ENCODE measurements at regions not wholly inside any gene's neighbourhood (a gene's known extent, or its start where the extent isn't known, plus 50 kb on each side); places are given as distances from the start of the nearest gene placed in this dataset.

DNA sequence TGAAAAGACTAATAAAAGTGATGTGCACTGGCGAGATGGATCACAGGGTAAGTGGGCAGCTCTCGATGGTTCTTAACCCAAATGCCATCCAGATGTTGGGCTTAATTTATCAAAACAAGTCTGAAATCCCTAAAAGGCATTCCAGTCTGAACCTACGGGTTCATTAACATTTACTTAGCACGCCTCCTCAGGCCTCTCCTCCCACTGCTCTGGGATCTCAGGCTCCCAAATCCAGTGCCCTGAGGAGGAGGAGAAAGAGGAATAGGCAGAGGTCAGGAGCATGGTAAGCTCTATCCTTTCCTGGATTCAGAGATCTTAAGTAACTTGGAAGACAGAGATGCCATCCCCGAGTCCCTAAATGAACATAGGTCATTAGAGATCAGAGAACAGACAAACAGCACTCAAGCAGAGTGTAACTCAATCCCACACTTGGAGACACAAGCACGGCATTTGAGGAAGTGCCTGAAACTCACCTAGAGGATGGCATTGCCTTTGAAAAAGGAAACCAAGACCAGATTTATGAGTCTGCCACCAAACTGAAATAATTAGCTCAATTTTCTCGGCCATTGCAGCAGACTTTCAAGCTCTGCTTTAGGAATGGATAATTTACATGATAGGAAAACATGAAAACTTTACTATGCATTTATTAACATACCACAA, 140.9 kb downstream of the CXCL12 start:
- FAIRE-seq = no peak
- no peak overlapping the region for H2AK5ac ChIP-seq (ENCODE audit: low read depth, low read length)
- no peak overlapping the region for H2BK5ac ChIP-seq (ENCODE audit: low read depth, low read length)
- no peak overlapping the region for H3K56ac ChIP-seq (replicated peaks; ENCODE audit: insufficient read length, low read depth, low read length)
- no peak overlapping the region for H2BK15ac ChIP-seq (ENCODE audit: low read length)
- no peak overlapping the region for H3K27ac ChIP-seq (ENCODE audit: low read depth, low read length)
- TF ChIP-seq CEBPB (IDR thresholded peaks at IDR 0.05; ENCODE audit: low read depth, low read length) (no peak), CTBP2 (IDR thresholded peaks at IDR 0.05; ENCODE audit: borderline replicate concordance, insufficient read depth, insufficient read length, low read length) (no peak), JUN (IDR thresholded peaks at IDR 0.05; ENCODE audit: low read depth, low read length) (no peak), SP4 (IDR thresholded peaks at IDR 0.05; ENCODE audit: low read length) (no peak), GTF2F1 (IDR thresholded peaks at IDR 0.05; ENCODE audit: borderline replicate concordance, low read depth, low read length) (no peak), RBBP5 (IDR thresholded peaks at IDR 0.05; ENCODE audit: borderline replicate concordance, low read depth, low read length) (no peak), TCF12 (IDR thresholded peaks at IDR 0.05; ENCODE audit: low read depth, low read length) (no peak)
- TF ChIP-seq, protein P1, sequence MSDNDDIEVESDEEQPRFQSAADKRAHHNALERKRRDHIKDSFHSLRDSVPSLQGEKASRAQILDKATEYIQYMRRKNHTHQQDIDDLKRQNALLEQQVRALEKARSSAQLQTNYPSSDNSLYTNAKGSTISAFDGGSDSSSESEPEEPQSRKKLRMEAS (IDR thresholded peaks at IDR 0.05) = no peak
- peak overlapping the region; percentile 77; the same call in 1 of the 2 replicates for H2AFZ ChIP-seq (ENCODE audit: low read length)
- no peak overlapping the region for H3K18ac ChIP-seq (ENCODE audit: extremely low read depth, low read length)
- H2BK12ac ChIP-seq (ENCODE audit: low read depth, low read length) = 0 out of 2 replicates have a peak overlapping the region, but pooled peaks have one; percentile 21
- ChIA-PET CTCF (ENCODE audit: partially characterized antibody) (interaction anchor here (0.6 to 1.4 kb wide), 3 partner anchors 10 to 348 kb away, joined by 3 to 5 read pairs (median 5); no protein-coding TSS in a partner anchor), POLR2A (ENCODE audit: partially characterized antibody) (interaction anchor here (0.5 to 1.3 kb wide), 3 partner anchors 9 to 671 kb away, joined by 3 to 5 read pairs (median 3); no protein-coding TSS in a partner anchor)
- no peaks in the 10 kb centered on the region for H3K9me3 ChIP-seq (ENCODE audit: insufficient read depth in 2 of 2, low read depth in 1 of 2, low read length in 1 of 2)
- no peak overlapping the region for H3K4me2 ChIP-seq (ENCODE audit: insufficient read depth in 1 of 2, low read depth in 2 of 2, low read length in 2 of 2)
- H3K4ac ChIP-seq (replicated peaks; ENCODE audit: insufficient read length, low read depth, low read length) = no peak overlapping the region
- no peaks in the 10 kb centered on the region for H4K20me1 ChIP-seq (replicated peaks in 1 of 2; ENCODE audit: control insufficient read depth in 1 of 2, insufficient read depth in 2 of 2, low read length in 2 of 2)
- no peaks in the 10 kb centered on the region for H3K4me1 ChIP-seq (replicated peaks in 1 of 4; ENCODE audit: control insufficient read depth in 3 of 4, insufficient read depth in 4 of 4, low read length in 3 of 4)
- no peak overlapping the region for H3K9ac ChIP-seq (replicated peaks in 1 of 4; ENCODE audit: extremely low read depth in 1 of 4, low read depth in 3 of 4, low read length in 3 of 4)
- no peak overlapping the region for H3K4me3 ChIP-seq (ENCODE audit: extremely low read depth in 1 of 4, insufficient read depth in 2 of 4, low read depth in 3 of 4, low read length in 4 of 4)
- H2BK20ac ChIP-seq (ENCODE audit: low read length) = no peak overlapping the region
- H4K5ac ChIP-seq (ENCODE audit: insufficient read length, low read depth, low read length) = no peak overlapping the region
- no peaks in the 10 kb centered on the region for H3K79me1 ChIP-seq (ENCODE audit: low read depth, low read length)
- H3K27me3 ChIP-seq (replicated peaks in 1 of 4; ENCODE audit: control insufficient read depth in 3 of 4, extremely low read depth in 1 of 4, insufficient read depth in 3 of 4, low read length in 3 of 4) = peaks cover 0 to 2% (median 0%) of the 10 kb centered on the region in 4 experiments; a peak in 3 of 7 replicates
- no peak overlapping the region for H4K91ac ChIP-seq (replicated peaks; ENCODE audit: insufficient read length, low read length)
- no peaks in the 10 kb centered on the region for H3K79me2 ChIP-seq (ENCODE audit: control insufficient read depth in 1 of 2, insufficient read depth in 2 of 2, low read length in 2 of 2)
- H3K23ac ChIP-seq (ENCODE audit: insufficient read length) = no peak overlapping the region
- no peak overlapping the region for H3K14ac ChIP-seq (ENCODE audit: insufficient read length)
- H2BK120ac ChIP-seq (replicated peaks; ENCODE audit: low read depth, low read length) = no peak overlapping the region
- no peak overlapping the region for H4K8ac ChIP-seq (ENCODE audit: extremely low read depth, insufficient read depth, low read length)
- WGBS, 2 experiments (ENCODE audit: extremely low coverage in 1 of 2, insufficient coverage in 1 of 2, insufficient read length in 1 of 2, insufficient replicate concordance in 2 of 2, low coverage in 1 of 2, low lambda C conversion rate in 2 of 2, missing lambda C conversion rate in 1 of 2) = 81% methylated on average over 7 of the region's 7 CpGs; no CpG with 5 or more reads in 1 of the 2 experiments
- DNase-seq (ENCODE audit: low read depth in 1 of 2, low spot score in 2 of 2) = no peak
- H3K36me3 ChIP-seq (ENCODE audit: control insufficient read depth in 2 of 4, insufficient read depth in 4 of 4, low read length in 3 of 4) = no peaks in the 10 kb centered on the region
- peaks cover 2% of the 10 kb centered on the region; the same call in 1 of the 2 replicates for H3K23me2 ChIP-seq (ENCODE audit: low read depth, low read length)

Measured in H1 (cell line).